CD4-positive, CD25-positive, alpha-beta regulatory T cell (primary cell): ENCODE measurements at regions not wholly inside any gene's neighbourhood (a gene's known extent, or its start where the extent isn't known, plus 50 kb on each side); places are given as distances from the start of the nearest gene placed in this dataset.

Experiments
- ATAC-seq, 2 donors: fragments of 150-1000 bp; cut with Tn5 transposase; one replicate each; pipeline ENCODE4 v1.10.0; 2021; ENCODE audit warnings: low read depth in 2 of 2, moderate number of reproducible peaks in 2 of 2, moderate library complexity in 1 of 2
- DNase-seq, 3 donors: peaks; one replicate each; pipeline versions ENCODE4 v3.0.0 to v3.0.0-alpha.2; 2012 to 2022; ENCODE audit warnings: mixed read lengths in 1 of 3
- H3K27ac ChIP-seq: one replicate; pipeline ENCODE4 v1.7.0; 2013; ENCODE audit warnings: mild to moderate bottlenecking, low read length; ENCODE audit not compliant: insufficient read depth, poor library complexity, severe bottlenecking
- H3K27me3 ChIP-seq: one replicate; pipeline ENCODE4 v1.7.0; 2013; ENCODE audit warnings: low read length; ENCODE audit not compliant: control insufficient read depth, insufficient read depth
- H3K36me3 ChIP-seq: one replicate; pipeline ENCODE4 v1.7.0; 2013; ENCODE audit warnings: mild to moderate bottlenecking, low read length, moderate library complexity; ENCODE audit not compliant: control insufficient read depth, insufficient read depth
- H3K4me1 ChIP-seq: 2 replicates; pipeline ENCODE4 v1.7.0; 2013; ENCODE audit warnings: mild to moderate bottlenecking, low read length; ENCODE audit not compliant: insufficient read depth, control insufficient read depth, poor library complexity, severe bottlenecking
- H3K4me3 ChIP-seq: one replicate; pipeline ENCODE4 v1.7.0; 2013; ENCODE audit warnings: low read depth, mild to moderate bottlenecking, low read length, moderate library complexity
- H3K9me3 ChIP-seq, 2 experiments: 1 replicate in 1 of 2; 2 replicates in 1 of 2; pipeline ENCODE4 v1.7.0; 2013; ENCODE audit warnings: low read length in 2 of 2, mild to moderate bottlenecking in 1 of 2, moderate library complexity in 1 of 2; ENCODE audit not compliant: control insufficient read depth in 2 of 2
- H3K27ac Mint-ChIP-seq, 3 donors: one replicate each; pipeline ENCODE4 v1.8.0; 2020 to 2022; ENCODE audit warnings: mild to moderate bottlenecking in 3 of 3, mixed read lengths in 3 of 3, moderate library complexity in 2 of 3
- H3K27me3 Mint-ChIP-seq: one replicate; pipeline ENCODE4 v1.8.0; 2022; ENCODE audit warnings: mild to moderate bottlenecking, mixed read lengths
- H3K36me3 Mint-ChIP-seq: one replicate; pipeline ENCODE4 v1.8.0; 2020; ENCODE audit warnings: mixed read lengths
- H3K4me1 Mint-ChIP-seq, 4 donors: one replicate each; pipeline ENCODE4 v1.8.0; 2020 to 2022; ENCODE audit warnings: mixed read lengths in 4 of 4, mild to moderate bottlenecking in 1 of 4
- H3K4me3 Mint-ChIP-seq, 4 donors: one replicate each; pipeline ENCODE4 v1.8.0; 2020 to 2022; ENCODE audit warnings: mild to moderate bottlenecking in 4 of 4, mixed read lengths in 4 of 4, moderate library complexity in 3 of 4
- H3K9me3 Mint-ChIP-seq, 7 donors: one replicate each; pipeline ENCODE4 v1.8.0; 2020 to 2022; ENCODE audit warnings: mixed read lengths in 7 of 7, mild to moderate bottlenecking in 3 of 7, moderate library complexity in 2 of 7

DNA sequence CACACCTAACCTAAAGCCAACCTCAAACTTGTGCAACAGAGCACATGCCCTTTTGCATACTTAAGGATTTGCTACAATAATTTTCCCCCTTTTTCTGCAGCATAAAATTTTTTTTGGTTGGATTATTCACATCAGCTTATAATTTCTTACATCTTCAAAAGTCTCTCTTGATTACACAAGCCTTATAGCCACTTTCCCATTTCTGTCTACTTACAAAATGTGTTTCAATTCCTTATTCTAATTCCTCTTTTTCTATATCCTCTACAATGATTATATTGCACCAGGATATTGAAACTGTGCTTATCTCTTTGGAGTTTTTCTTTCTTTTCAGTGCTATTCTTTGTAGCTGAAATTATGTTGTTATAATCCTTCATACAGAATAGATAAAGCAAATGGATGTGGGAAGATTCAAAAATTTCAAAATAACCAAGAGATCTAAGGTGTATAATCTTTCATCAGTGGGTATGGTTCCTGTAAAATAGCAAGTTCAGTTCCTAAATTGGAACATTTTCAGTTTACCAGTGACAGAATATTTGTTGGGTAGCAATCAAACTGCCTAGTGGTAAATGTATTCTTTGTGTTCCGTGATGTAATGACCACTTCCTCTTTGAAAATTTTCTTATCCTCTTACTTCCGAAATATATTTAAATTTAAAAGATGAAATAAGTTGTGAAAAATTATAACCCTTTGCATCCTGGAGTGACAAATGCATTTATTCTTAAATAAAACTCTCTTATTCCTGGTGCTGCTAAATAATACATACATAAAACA is 386.8 kb upstream of the CHD1 start:
- DNase-seq (no peak), ATAC-seq (no peak)
- H3K9me3 ChIP-seq = no peaks in the 10 kb centered on the region
- Mint-ChIP-seq H3K9me3 (peaks cover 0 to 6% (median 4%) of the 10 kb centered on the region in 7 donors), H3K4me1 (no peaks in the 10 kb centered on the region), H3K36me3 (no peaks in the 10 kb centered on the region), H3K27me3 (no peaks in the 10 kb centered on the region), H3K4me3 (no peak overlapping the region), H3K27ac (no peak overlapping the region)
- no peaks in the 10 kb centered on the region for H3K27me3 ChIP-seq
- H3K27ac ChIP-seq = no peak overlapping the region
- H3K4me3 ChIP-seq = no peak overlapping the region
- H3K4me1 ChIP-seq = no peaks in the 10 kb centered on the region
- no peaks in the 10 kb centered on the region for H3K36me3 ChIP-seq

DNA sequence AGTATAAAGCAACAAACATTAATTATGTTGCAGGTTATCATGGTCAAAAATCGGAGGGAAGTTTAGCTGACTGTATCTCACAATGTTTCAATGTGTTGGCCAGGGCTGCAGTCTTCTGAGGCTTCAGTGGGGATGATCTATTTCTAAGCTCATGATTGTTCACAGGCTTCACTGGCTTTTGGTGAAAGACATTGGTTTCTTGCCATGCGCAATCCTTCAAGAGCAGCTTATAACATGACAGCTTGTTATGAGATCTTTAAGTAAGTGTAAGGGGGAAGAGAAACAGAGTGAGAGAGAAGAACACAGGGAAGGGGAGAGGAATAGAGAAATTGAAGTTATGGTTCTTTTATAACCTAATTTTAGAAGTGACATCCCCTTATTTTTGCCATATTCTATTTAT is 385.9 kb upstream of the CHD1 start:
- Histone ChIP-seq H3K27ac (no peak overlapping the region), H3K36me3 (no peaks in the 10 kb centered on the region), H3K9me3 (no peaks in the 10 kb centered on the region), H3K4me1 (no peaks in the 10 kb centered on the region), H3K27me3 (no peaks in the 10 kb centered on the region), H3K4me3 (no peak overlapping the region)
- no peak for DNase-seq
- Mint-ChIP-seq H3K27ac (no peak overlapping the region), H3K9me3 (peaks cover 0 to 6% (median 4%) of the 10 kb centered on the region in 7 donors), H3K27me3 (no peaks in the 10 kb centered on the region), H3K4me3 (no peak overlapping the region), H3K36me3 (no peaks in the 10 kb centered on the region), H3K4me1 (no peaks in the 10 kb centered on the region)
- ATAC-seq = no peak

DNA sequence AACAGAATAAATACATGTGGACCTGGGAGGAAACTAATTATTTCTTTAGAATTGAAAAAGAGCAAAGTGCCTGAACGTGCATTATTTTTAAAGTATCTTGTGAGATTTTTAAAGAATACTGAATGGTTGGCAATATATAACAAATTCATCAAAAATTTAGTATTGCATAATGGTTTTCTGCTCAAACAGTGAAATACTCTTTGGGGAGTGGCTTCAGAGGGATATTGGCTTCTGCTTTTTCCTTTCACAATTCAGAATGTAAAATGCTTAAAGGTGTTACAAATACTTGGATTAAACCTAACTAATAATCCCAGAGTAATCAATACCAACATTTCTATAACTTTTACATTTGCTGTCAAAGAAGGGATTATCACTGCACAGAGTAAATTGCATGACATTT is 379.3 kb upstream of the CHD1 start:
- no peaks in the 10 kb centered on the region for H3K27me3 Mint-ChIP-seq
- H3K27ac Mint-ChIP-seq = no peak overlapping the region
- Histone ChIP-seq H3K27me3 (no peaks in the 10 kb centered on the region), H3K4me1 (no peaks in the 10 kb centered on the region), H3K4me3 (no peak overlapping the region), H3K27ac (no peak overlapping the region), H3K36me3 (no peaks in the 10 kb centered on the region), H3K9me3 (no peaks in the 10 kb centered on the region)
- no peaks in the 10 kb centered on the region for H3K36me3 Mint-ChIP-seq
- peaks cover 0 to 1% (median 0%) of the 10 kb centered on the region in 7 donors for H3K9me3 Mint-ChIP-seq
- H3K4me1 Mint-ChIP-seq = no peaks in the 10 kb centered on the region
- DNase-seq (no peak), ATAC-seq (no peak)
- no peak overlapping the region for H3K4me3 Mint-ChIP-seq

DNA sequence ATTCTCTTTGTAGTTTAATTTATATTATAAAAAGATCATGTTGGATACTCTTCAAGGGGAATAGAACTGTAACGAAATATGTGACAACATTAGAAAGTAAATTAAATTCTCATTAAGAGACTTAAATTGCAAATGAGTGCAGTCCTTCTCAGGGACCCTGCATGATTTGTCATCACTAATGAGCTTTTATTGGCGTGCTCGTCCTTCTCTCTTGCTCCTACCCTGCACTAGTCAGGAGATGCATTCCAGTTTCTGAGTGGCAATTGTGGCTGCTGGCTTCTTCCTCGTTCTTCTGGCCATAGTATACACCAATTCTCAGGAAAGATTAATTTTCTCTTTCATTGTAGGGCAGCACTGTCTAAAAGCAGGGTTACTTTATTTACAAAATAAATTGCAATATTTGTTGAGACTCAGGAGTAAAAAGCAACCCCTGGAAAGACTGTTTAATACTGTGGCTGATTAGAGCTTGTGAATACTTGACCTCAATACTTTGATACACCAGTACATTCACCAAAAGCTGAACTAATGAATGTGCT is 376.3 kb upstream of the CHD1 start:
- no peaks in the 10 kb centered on the region for H3K36me3 Mint-ChIP-seq
- H3K4me3 Mint-ChIP-seq = no peak overlapping the region
- H3K27ac Mint-ChIP-seq = no peak overlapping the region
- no peak for ATAC-seq
- H3K27me3 Mint-ChIP-seq = no peaks in the 10 kb centered on the region
- H3K9me3 ChIP-seq = no peaks in the 10 kb centered on the region
- no peaks in the 10 kb centered on the region for H3K4me1 Mint-ChIP-seq
- no peaks in the 10 kb centered on the region for H3K36me3 ChIP-seq
- H3K4me3 ChIP-seq = no peak overlapping the region
- H3K4me1 ChIP-seq = no peaks in the 10 kb centered on the region
- no peaks in the 10 kb centered on the region for H3K27me3 ChIP-seq
- H3K9me3 Mint-ChIP-seq = peaks cover 0 to 6% (median 3%) of the 10 kb centered on the region in 7 donors
- H3K27ac ChIP-seq = no peak overlapping the region
- DNase-seq = no peak

DNA sequence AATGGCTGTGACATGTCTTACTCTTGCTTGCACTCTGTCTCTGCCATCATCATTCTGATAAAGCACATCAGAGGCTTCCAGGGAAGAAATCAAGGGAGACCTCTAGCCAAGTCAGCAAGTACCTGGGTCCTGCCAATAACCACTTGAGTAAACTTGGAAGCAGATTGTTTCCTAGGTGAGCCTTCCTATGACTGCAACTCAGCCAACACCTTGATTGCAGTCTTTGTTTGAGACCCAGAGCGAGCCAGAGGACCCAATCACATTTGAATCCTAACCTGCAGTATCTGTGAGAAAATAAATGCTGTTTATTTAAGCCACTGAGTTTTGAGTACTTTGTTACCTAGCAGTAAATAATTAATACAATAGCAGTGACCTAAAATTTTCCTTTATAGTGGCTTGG is 356.8 kb upstream of the CHD1 start:
- H3K9me3 ChIP-seq = no peaks in the 10 kb centered on the region
- H3K27me3 ChIP-seq = no peaks in the 10 kb centered on the region
- H3K4me1 ChIP-seq = no peaks in the 10 kb centered on the region
- no peak overlapping the region for H3K27ac ChIP-seq
- H3K36me3 ChIP-seq = no peaks in the 10 kb centered on the region
- no peak for DNase-seq
- Mint-ChIP-seq H3K36me3 (no peaks in the 10 kb centered on the region), H3K4me3 (no peak overlapping the region), H3K4me1 (no peaks in the 10 kb centered on the region), H3K27me3 (no peaks in the 10 kb centered on the region), H3K27ac (no peak overlapping the region), H3K9me3 (no peaks in the 10 kb centered on the region)
- no peak for ATAC-seq
- H3K4me3 ChIP-seq = no peak overlapping the region

DNA sequence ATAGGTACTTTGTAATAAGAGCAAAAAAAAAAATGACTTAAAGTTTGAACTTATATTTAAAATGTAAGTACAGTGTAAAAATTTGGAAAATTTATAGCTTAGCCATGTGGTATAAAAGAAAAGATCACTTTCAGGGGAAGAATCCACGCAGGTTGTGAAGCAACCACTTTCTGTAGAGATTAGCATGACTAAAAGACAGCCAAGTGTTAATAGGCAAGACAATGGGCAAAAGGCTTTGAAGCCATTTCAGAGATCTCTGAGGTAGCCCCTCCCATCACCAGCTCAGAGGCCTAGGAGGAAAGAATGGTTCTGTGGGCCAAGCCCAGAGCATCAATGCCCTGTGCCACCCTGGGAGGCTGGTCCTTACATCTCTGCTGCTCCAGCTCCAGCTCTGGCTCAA is 346.3 kb upstream of the CHD1 start:
- Mint-ChIP-seq H3K36me3 (no peaks in the 10 kb centered on the region), H3K9me3 (peaks cover 0 to 10% (median 3%) of the 10 kb centered on the region in 7 donors), H3K27ac (no peak overlapping the region), H3K4me1 (no peaks in the 10 kb centered on the region), H3K27me3 (no peaks in the 10 kb centered on the region), H3K4me3 (no peak overlapping the region)
- H3K36me3 ChIP-seq = no peaks in the 10 kb centered on the region
- no peak overlapping the region for H3K27ac ChIP-seq
- H3K4me1 ChIP-seq = no peaks in the 10 kb centered on the region
- no peak overlapping the region for H3K4me3 ChIP-seq
- DNase-seq = no peak
- no peaks in the 10 kb centered on the region for H3K9me3 ChIP-seq
- no peaks in the 10 kb centered on the region for H3K27me3 ChIP-seq
- no peak for ATAC-seq

DNA sequence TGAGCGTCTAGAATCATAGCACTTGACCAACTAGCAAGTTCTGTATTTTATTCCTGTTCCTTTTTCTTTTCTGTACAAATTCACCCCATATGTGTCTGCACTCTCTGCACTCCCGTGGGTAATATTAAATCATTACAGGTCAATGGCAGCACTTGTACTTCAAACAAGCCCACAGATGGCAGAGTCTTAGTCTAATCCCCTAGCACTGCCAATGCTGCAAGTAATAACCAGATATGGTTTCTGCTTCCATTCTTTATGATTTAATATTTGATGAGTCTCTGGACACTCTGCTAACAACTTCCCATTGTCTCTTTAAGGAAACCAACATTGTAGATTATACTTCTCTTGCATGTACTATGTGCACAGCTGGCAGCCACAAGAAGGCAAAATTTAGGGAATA is 343.8 kb upstream of the CHD1 start:
- DNase-seq = no peak
- no peaks in the 10 kb centered on the region for H3K27me3 ChIP-seq
- H3K4me3 Mint-ChIP-seq = no peak overlapping the region
- H3K27ac ChIP-seq = no peak overlapping the region
- H3K4me3 ChIP-seq = no peak overlapping the region
- peaks cover 0 to 11% (median 3%) of the 10 kb centered on the region in 7 donors for H3K9me3 Mint-ChIP-seq
- H3K9me3 ChIP-seq = no peaks in the 10 kb centered on the region
- H3K36me3 Mint-ChIP-seq = no peaks in the 10 kb centered on the region
- no peak for ATAC-seq
- no peaks in the 10 kb centered on the region for H3K27me3 Mint-ChIP-seq
- H3K27ac Mint-ChIP-seq = no peak overlapping the region
- H3K4me1 Mint-ChIP-seq = no peaks in the 10 kb centered on the region
- H3K36me3 ChIP-seq = no peaks in the 10 kb centered on the region
- H3K4me1 ChIP-seq = no peaks in the 10 kb centered on the region

DNA sequence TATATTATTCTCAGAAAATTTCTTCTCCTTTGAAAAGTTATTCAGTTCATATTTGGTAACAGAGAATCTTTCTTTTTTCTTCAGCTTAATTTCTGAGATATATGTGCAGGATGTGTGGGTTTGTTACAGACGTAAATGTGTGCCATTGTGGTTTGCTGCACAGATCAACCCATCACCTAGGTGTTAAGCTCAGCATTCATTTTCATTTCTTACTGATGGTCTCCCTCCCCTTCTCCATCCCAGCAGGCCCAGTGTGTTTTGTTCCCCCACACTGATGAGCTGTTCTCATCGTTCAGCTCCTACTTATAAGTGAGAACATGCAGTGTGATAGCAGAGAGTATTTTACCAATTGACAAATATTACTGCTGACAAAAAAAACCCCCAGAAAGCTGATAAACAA is 330.0 kb upstream of the CHD1 start:
- Mint-ChIP-seq H3K4me1 (no peaks in the 10 kb centered on the region), H3K27me3 (no peaks in the 10 kb centered on the region), H3K36me3 (no peaks in the 10 kb centered on the region), H3K4me3 (no peak overlapping the region), H3K9me3 (peaks cover 0 to 18% (median 7%) of the 10 kb centered on the region in 7 donors), H3K27ac (no peak overlapping the region)
- H3K27ac ChIP-seq = no peak overlapping the region
- ATAC-seq (no peak), DNase-seq (no peak)
- H3K4me3 ChIP-seq = no peak overlapping the region
- H3K9me3 ChIP-seq = peaks cover 0 to 5% of the 10 kb centered on the region in 2 experiments
- no peaks in the 10 kb centered on the region for H3K36me3 ChIP-seq
- no peaks in the 10 kb centered on the region for H3K4me1 ChIP-seq
- H3K27me3 ChIP-seq = no peaks in the 10 kb centered on the region
